ENCODE measurements at regions not wholly inside any gene's neighbourhood (a gene's known extent, or its start where the extent isn't known, plus 50 kb on each side); places are given as distances from the start of the nearest gene placed in this dataset.

DNA sequence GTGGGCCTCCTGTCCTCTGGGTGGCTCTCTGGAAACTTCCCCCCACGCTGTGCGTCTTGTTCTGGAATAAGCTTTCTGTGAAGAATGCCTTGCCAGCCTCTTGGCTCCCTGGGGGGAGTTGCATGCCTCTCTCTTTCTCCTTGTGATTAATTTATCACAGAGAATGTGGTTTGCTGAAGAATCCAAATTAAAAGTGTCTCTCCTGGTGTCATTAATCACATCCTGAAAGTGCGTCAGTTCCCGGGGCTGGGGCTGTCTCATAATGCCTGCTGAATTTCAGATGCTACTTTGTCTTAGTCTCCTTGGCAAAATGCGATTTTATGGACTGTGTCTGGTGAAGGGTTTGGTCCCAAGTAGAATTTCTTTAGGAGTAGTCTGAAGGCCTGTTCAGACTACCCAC is 787.7 kb upstream of the TMEM132C start:
- no peaks in the 10 kb centered on the region for H3K9me3 ChIP-seq
- TF ChIP-seq, protein P1, sequence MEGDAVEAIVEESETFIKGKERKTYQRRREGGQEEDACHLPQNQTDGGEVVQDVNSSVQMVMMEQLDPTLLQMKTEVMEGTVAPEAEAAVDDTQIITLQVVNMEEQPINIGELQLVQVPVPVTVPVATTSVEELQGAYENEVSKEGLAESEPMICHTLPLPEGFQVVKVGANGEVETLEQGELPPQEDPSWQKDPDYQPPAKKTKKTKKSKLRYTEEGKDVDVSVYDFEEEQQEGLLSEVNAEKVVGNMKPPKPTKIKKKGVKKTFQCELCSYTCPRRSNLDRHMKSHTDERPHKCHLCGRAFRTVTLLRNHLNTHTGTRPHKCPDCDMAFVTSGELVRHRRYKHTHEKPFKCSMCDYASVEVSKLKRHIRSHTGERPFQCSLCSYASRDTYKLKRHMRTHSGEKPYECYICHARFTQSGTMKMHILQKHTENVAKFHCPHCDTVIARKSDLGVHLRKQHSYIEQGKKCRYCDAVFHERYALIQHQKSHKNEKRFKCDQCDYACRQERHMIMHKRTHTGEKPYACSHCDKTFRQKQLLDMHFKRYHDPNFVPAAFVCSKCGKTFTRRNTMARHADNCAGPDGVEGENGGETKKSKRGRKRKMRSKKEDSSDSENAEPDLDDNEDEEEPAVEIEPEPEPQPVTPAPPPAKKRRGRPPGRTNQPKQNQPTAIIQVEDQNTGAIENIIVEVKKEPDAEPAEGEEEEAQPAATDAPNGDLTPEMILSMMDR (IDR thresholded peaks at IDR 0.05) = no peak
- no peaks in the 10 kb centered on the region for H3K27me3 ChIP-seq (replicated peaks; ENCODE audit: insufficient read depth)
- no peak for ATAC-seq (ENCODE audit: insufficient number of reproducible peaks, low FRiP score, low read depth)
- no peak overlapping the region for H3K4me3 ChIP-seq
- no peaks in the 10 kb centered on the region for H3K36me3 ChIP-seq
- no peak overlapping the region for H3K27ac ChIP-seq
- no peak for DNase-seq (ENCODE audit: low spot score)
- H3K4me1 ChIP-seq (ENCODE audit: control insufficient read depth in 1 of 2, low read depth in 2 of 2) = no peaks in the 10 kb centered on the region

DNA sequence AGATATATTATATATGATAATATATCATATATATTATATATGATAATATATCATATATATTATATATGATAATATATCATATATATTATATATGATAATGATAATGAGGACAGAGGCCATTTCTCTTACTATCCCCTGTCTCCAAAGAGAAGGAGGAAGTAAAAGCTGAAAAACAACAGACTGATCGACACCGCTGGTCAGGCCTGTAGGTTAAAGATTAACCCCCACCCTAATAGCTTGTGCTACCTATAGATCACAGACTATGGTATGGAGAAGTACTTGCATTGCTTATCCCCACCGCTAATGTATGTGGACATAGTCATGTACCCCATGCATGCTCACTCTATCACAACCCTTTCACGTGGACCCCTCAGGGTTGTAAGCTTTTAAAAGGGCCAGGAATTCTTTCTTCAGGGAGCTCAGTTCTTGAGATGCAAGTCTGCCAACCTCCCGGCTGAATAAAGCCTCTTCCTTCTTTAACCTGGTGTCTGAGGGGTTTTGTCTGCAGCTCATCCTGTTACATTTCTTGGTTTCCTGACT is 786.1 kb upstream of the TMEM132C start:
- no peak overlapping the region for H3K4me3 ChIP-seq
- TF ChIP-seq, protein P1 (IDR thresholded peaks at IDR 0.05) = no peak
- H3K27me3 ChIP-seq (replicated peaks; ENCODE audit: insufficient read depth) = no peaks in the 10 kb centered on the region
- DNase-seq (ENCODE audit: low spot score) (no peak), ATAC-seq (ENCODE audit: insufficient number of reproducible peaks, low FRiP score, low read depth) (no peak)
- no peak overlapping the region for H3K27ac ChIP-seq
- no peaks in the 10 kb centered on the region for H3K4me1 ChIP-seq (ENCODE audit: control insufficient read depth in 1 of 2, low read depth in 2 of 2)
- no peaks in the 10 kb centered on the region for H3K36me3 ChIP-seq
- H3K9me3 ChIP-seq = no peaks in the 10 kb centered on the region

DNA sequence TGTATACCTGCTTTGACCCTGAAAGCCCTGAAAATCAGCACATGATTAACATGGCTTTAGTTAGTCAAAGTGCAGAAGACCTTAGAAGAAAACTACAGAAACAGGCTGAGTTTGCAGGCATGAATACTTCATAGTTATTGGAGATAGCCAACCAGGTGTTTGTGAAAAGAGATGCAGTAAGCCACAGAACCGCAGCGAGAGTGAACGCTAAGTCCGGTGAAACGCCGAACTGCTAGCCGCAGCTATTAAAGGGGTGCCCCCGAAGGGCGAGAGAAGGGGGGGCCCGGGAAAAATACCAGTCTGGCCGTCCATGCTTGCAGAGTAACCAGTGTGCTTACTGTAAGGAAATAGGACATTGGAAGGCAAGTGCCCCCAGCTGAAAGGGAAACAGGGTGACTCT is 784.0 kb upstream of the TMEM132C start:
- H3K27me3 ChIP-seq (replicated peaks; ENCODE audit: insufficient read depth) = no peaks in the 10 kb centered on the region
- no peak for ATAC-seq (ENCODE audit: insufficient number of reproducible peaks, low FRiP score, low read depth)

DNA sequence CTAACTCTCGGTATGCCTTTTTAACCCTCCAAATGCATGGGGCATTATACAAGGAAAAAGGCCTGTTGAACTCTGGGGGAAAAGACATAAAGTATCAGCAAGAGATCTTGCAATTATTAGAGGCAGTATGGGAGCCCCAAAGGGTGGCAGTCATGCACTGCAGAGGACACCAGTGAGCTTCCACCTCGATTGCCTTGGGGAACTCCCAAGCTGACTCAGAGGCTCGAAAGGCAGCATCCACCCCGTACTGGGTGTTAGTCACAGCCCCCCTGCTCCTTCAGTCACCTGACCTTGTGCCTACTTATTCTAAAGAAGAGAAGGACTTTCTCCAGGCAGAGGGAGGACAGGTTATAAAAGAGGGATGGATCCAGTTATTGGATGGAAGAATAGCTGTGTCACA is 781.4 kb upstream of the TMEM132C start:
- Histone ChIP-seq H3K4me3 (no peak overlapping the region), H3K36me3 (no peaks in the 10 kb centered on the region), H3K9me3 (no peaks in the 10 kb centered on the region), H3K27me3 (replicated peaks; ENCODE audit: insufficient read depth) (no peaks in the 10 kb centered on the region), H3K27ac (no peak overlapping the region), H3K4me1 (ENCODE audit: control insufficient read depth in 1 of 2, low read depth in 2 of 2) (peaks cover 3 to 12% of the 10 kb centered on the region in 2 donors)
- ATAC-seq (ENCODE audit: insufficient number of reproducible peaks, low FRiP score, low read depth) = no peak
- TF ChIP-seq, protein P1 (IDR thresholded peaks at IDR 0.05) = no peak
- no peak for DNase-seq (ENCODE audit: low spot score)

More for the DNA sequence above, 784.0 kb upstream of the TMEM132C start:
- Histone ChIP-seq H3K36me3 (no peaks in the 10 kb centered on the region), H3K4me1 (ENCODE audit: control insufficient read depth in 1 of 2, low read depth in 2 of 2) (peaks cover 3 to 12% of the 10 kb centered on the region in 2 donors), H3K27ac (no peak overlapping the region), H3K9me3 (no peaks in the 10 kb centered on the region), H3K4me3 (no peak overlapping the region)
- no peak for DNase-seq (ENCODE audit: low spot score)
- TF ChIP-seq, protein P1 (IDR thresholded peaks at IDR 0.05) = no peak

DNA sequence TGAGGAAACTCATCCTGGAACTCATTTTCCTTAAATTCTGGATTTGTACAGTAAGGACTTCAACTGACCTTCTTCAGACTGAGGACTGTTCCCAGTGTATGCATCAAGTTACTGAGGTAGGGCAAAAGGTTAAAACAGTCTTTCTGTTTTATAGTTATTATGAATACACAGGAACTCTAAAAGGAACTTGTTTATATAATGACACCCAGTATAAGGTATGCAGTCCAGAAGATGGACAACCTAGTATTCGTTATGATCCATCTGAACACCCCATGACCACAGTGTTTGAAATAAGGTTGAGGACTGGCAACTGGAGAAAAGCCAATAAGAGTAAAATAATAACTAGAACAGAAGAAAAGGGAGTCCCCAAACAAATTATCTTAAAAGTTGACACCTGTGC is 779.9 kb upstream of the TMEM132C start:
- TF ChIP-seq, protein P1 (IDR thresholded peaks at IDR 0.05) = no peak
- no peaks in the 10 kb centered on the region for H3K36me3 ChIP-seq
- H3K4me3 ChIP-seq = no peak overlapping the region
- ATAC-seq (ENCODE audit: insufficient number of reproducible peaks, low FRiP score, low read depth) (no peak), DNase-seq (ENCODE audit: low spot score) (no peak)
- no peak overlapping the region for H3K27ac ChIP-seq
- H3K9me3 ChIP-seq = no peaks in the 10 kb centered on the region
- no peaks in the 10 kb centered on the region for H3K27me3 ChIP-seq (replicated peaks; ENCODE audit: insufficient read depth)
- peaks cover 3 to 12% of the 10 kb centered on the region in 2 donors for H3K4me1 ChIP-seq (ENCODE audit: control insufficient read depth in 1 of 2, low read depth in 2 of 2)
